OCI-LY3 (cell line): ENCODE measurements at regions not wholly inside any gene's neighbourhood (a gene's known extent, or its start where the extent isn't known, plus 50 kb on each side); places are given as distances from the start of the nearest gene placed in this dataset.

Experiments used
- CTCF ChIP-seq: fragments of 200-600, 300-600 bp; sonication (generic); IDR thresholded peaks from 2 replicates; pipeline ENCODE4 v1.5.1; 2014; ENCODE audit warnings: antibody characterized with exemption, low read length, low read depth
- EZH2phosphoT487 ChIP-seq: fragments of 200-600 bp; shearing (Covaris generic); IDR thresholded peaks from 2 replicates; pipeline ENCODE4 v1.6.1; 2018; ENCODE audit warnings: antibody characterized with exemption, mixed run types, low read depth

GRCh38 chr6:167477688-167478087 lies 152.8 kb downstream of the TTLL2 start:
- TF ChIP-seq CTCF: no peak
- no peak for TF ChIP-seq EZH2phosphoT487
